PFSK-1 (cell line): ENCODE measurements at regions not wholly inside any gene's neighbourhood (a gene's known extent, or its start where the extent isn't known, plus 50 kb on each side); places are given as distances from the start of the nearest gene placed in this dataset.

Source experiments
- FOXP2 ChIP-seq: optimal IDR thresholded peaks from 2 replicates; pipeline ENCODE3; 2011; ENCODE audit warnings: borderline replicate concordance, control low read depth, inconsistent platforms; ENCODE audit not compliant: insufficient read depth; ENCODE audit errors: extremely low read length, extremely low read depth
- POLR2AphosphoS5 ChIP-seq: IDR thresholded peaks from 2 replicates; pipeline ENCODE4 v1.6.1; 2012; ENCODE audit warnings: low read depth, mild to moderate bottlenecking, control low read depth, low read length, moderate library complexity
- REST ChIP-seq, 2 experiments: IDR thresholded peaks; 2 replicates each; pipeline versions ENCODE4 v1.6.1 to v1.8.0; 2011 to 2012; ENCODE audit warnings: low read depth in 2 of 2, low read length in 2 of 2, control low read depth in 1 of 2, inconsistent platforms in 1 of 2, mild to moderate bottlenecking in 1 of 2, moderate library complexity in 1 of 2; ENCODE audit not compliant: insufficient read depth in 1 of 2
- SIN3A ChIP-seq: IDR thresholded peaks from 2 replicates; pipeline ENCODE4 v1.6.1; 2012; ENCODE audit warnings: mild to moderate bottlenecking, low read length, moderate library complexity, borderline replicate concordance; ENCODE audit not compliant: insufficient read depth
- TAF1 ChIP-seq: IDR thresholded peaks from 2 replicates; pipeline ENCODE4 v1.6.1; 2012; ENCODE audit warnings: low read length, control low read depth, borderline replicate concordance; ENCODE audit not compliant: insufficient read depth

GRCh38 chr13:99085139-99085807 lies 107.4 kb upstream of the DOCK9 start:
- TF ChIP-seq POLR2AphosphoS5 = no peak
- TF ChIP-seq REST (IDR thresholded peaks at IDR 0.05; ENCODE audit: insufficient read depth in 1 of 2, low read depth in 2 of 2, low read length in 2 of 2) = no peak
- TF ChIP-seq SIN3A = no peak
- no peak for TF ChIP-seq FOXP2
- no peak for TF ChIP-seq TAF1
